HEK293 (cell line): ENCODE measurements at regions not wholly inside any gene's neighbourhood (a gene's known extent, or its start where the extent isn't known, plus 50 kb on each side); places are given as distances from the start of the nearest gene placed in this dataset.

Experiments
- ATF2 ChIP-seq: fragments of 450-650 bp; formaldehyde crosslinking; IDR thresholded peaks from 2 replicates; pipeline ENCODE4 v1.5.1; 2016; ENCODE audit warnings: missing biosample characterization, missing genetic modification characterization, low read depth
- ELK4 ChIP-seq: IDR thresholded peaks from 2 replicates; pipeline ENCODE4 v1.6.1; 2011; ENCODE audit warnings: mild to moderate bottlenecking, low read depth, low read length, borderline replicate concordance
- GLI4 ChIP-seq: fragments of 450-650 bp; formaldehyde crosslinking; IDR thresholded peaks from 2 replicates; pipeline ENCODE4 v1.5.1; 2016; ENCODE audit warnings: missing biosample characterization, missing genetic modification characterization
- GLIS2 ChIP-seq: fragments of 450-650 bp; formaldehyde crosslinking; IDR thresholded peaks from 2 replicates; pipeline ENCODE4 v1.5.1; 2016; ENCODE audit warnings: missing biosample characterization, missing genetic modification characterization
- HOXA7 ChIP-seq: sonication (generic); formaldehyde crosslinking; IDR thresholded peaks from 2 replicates; pipeline ENCODE4 v1.8.1; 2022; ENCODE audit warnings: missing genetic modification reagents, borderline replicate concordance
- HOXD13 ChIP-seq: sonication (generic); formaldehyde crosslinking; IDR thresholded peaks from 2 replicates; pipeline ENCODE4 v1.8.0; 2022; ENCODE audit warnings: missing genetic modification reagents, borderline replicate concordance
- KLF16 ChIP-seq: fragments of 450-650 bp; formaldehyde crosslinking; IDR thresholded peaks from 2 replicates; pipeline ENCODE4 v1.5.1; 2017; ENCODE audit warnings: missing biosample characterization, missing genetic modification characterization
- MZF1 ChIP-seq: fragments of 450-650 bp; formaldehyde crosslinking; IDR thresholded peaks from 2 replicates; pipeline ENCODE4 v1.5.1; 2017; ENCODE audit warnings: missing biosample characterization, missing genetic modification characterization, borderline replicate concordance
- PATZ1 ChIP-seq: fragments of 450-650 bp; formaldehyde crosslinking; IDR thresholded peaks from 2 replicates; pipeline ENCODE4 v1.5.1; 2016; ENCODE audit warnings: missing biosample characterization, missing genetic modification characterization
- PRDM6 ChIP-seq: fragments of 450-650 bp; formaldehyde crosslinking; IDR thresholded peaks from 2 replicates; pipeline ENCODE4 v1.5.1; 2017; ENCODE audit warnings: missing biosample characterization, missing genetic modification characterization
- TCF7L2 ChIP-seq: IDR thresholded peaks from 2 replicates; pipeline ENCODE4 v1.6.1; 2011; ENCODE audit warnings: low read depth, mild to moderate bottlenecking, inconsistent platforms, low read length, moderate library complexity, borderline replicate concordance
- TRIM28 ChIP-seq: IDR thresholded peaks from 2 replicates; pipeline ENCODE4 v1.6.1; 2011; ENCODE audit warnings: low read length, control low read depth, borderline replicate concordance
- ZBTB21 ChIP-seq: fragments of 450-650 bp; formaldehyde crosslinking; IDR thresholded peaks from 2 replicates; pipeline ENCODE4 v1.5.1; 2017; ENCODE audit warnings: missing biosample characterization, missing genetic modification characterization
- ZFP41 ChIP-seq: fragments of 450-650 bp; formaldehyde crosslinking; IDR thresholded peaks from 2 replicates; pipeline ENCODE4 v1.5.1; 2016; ENCODE audit warnings: missing biosample characterization, missing genetic modification characterization, borderline replicate concordance
- ZFP69B ChIP-seq: fragments of 450-650 bp; formaldehyde crosslinking; IDR thresholded peaks from 2 replicates; pipeline ENCODE4 v1.5.1; 2016; ENCODE audit warnings: missing biosample characterization, missing genetic modification characterization
- ZNF138 ChIP-seq: fragments of 450-650 bp; formaldehyde crosslinking; IDR thresholded peaks from 2 replicates; pipeline ENCODE4 v1.5.1; 2016; ENCODE audit warnings: missing biosample characterization, missing genetic modification characterization, borderline replicate concordance
- ZNF140 ChIP-seq: fragments of 450-650 bp; formaldehyde crosslinking; IDR thresholded peaks from 2 replicates; pipeline ENCODE4 v1.5.1; 2016; ENCODE audit warnings: missing biosample characterization, missing genetic modification characterization
- ZNF146 ChIP-seq: fragments of 450-650 bp; formaldehyde crosslinking; IDR thresholded peaks from 2 replicates; pipeline ENCODE4 v1.5.1; 2016; ENCODE audit warnings: missing biosample characterization, missing genetic modification characterization
- ZNF175 ChIP-seq: fragments of 450-650 bp; formaldehyde crosslinking; IDR thresholded peaks from 2 replicates; pipeline ENCODE4 v1.5.1; 2016; ENCODE audit warnings: missing biosample characterization, missing genetic modification characterization
- ZNF391 ChIP-seq: fragments of 450-650 bp; formaldehyde crosslinking; IDR thresholded peaks from 2 replicates; pipeline ENCODE4 v1.5.1; 2016; ENCODE audit warnings: low read depth, missing biosample characterization, missing genetic modification characterization, borderline replicate concordance
- ZNF426 ChIP-seq: fragments of 450-650 bp; formaldehyde crosslinking; IDR thresholded peaks from 2 replicates; pipeline ENCODE4 v1.5.1; 2017; ENCODE audit warnings: missing biosample characterization, missing genetic modification characterization, mild to moderate bottlenecking, inconsistent platforms, moderate library complexity
- ZNF473 ChIP-seq: fragments of 450-650 bp; formaldehyde crosslinking; IDR thresholded peaks from 2 replicates; pipeline ENCODE4 v1.5.1; 2017; ENCODE audit warnings: missing biosample characterization, missing genetic modification characterization
- ZNF510 ChIP-seq: fragments of 450-650 bp; formaldehyde crosslinking; IDR thresholded peaks from 2 replicates; pipeline ENCODE4 v1.5.1; 2018; ENCODE audit warnings: mild to moderate bottlenecking, missing genetic modification characterization, missing biosample characterization; ENCODE audit not compliant: insufficient replicate concordance
- ZNF548 ChIP-seq: fragments of 450-650 bp; formaldehyde crosslinking; IDR thresholded peaks from 2 replicates; pipeline ENCODE4 v1.5.1; 2016; ENCODE audit warnings: missing biosample characterization, missing genetic modification characterization
- ZNF621 ChIP-seq: fragments of 450-650 bp; formaldehyde crosslinking; IDR thresholded peaks from 2 replicates; pipeline ENCODE4 v1.5.1; 2017; ENCODE audit warnings: missing biosample characterization, missing genetic modification characterization
- ZNF624 ChIP-seq: fragments of 450-650 bp; formaldehyde crosslinking; IDR thresholded peaks from 2 replicates; pipeline ENCODE4 v1.5.1; 2017; ENCODE audit warnings: missing biosample characterization, missing genetic modification characterization
- ZNF654 ChIP-seq: fragments of 450-650 bp; formaldehyde crosslinking; IDR thresholded peaks from 2 replicates; pipeline ENCODE4 v1.5.1; 2016; ENCODE audit warnings: low read depth, missing biosample characterization, missing genetic modification characterization
- ZNF670 ChIP-seq: fragments of 450-650 bp; formaldehyde crosslinking; IDR thresholded peaks from 2 replicates; pipeline ENCODE4 v1.5.1; 2016; ENCODE audit warnings: missing biosample characterization, missing genetic modification characterization, low read depth
- ZNF677 ChIP-seq: fragments of 450-650 bp; IDR thresholded peaks from 2 replicates; pipeline ENCODE4 v1.5.0; 2018; ENCODE audit warnings: missing biosample characterization, mild to moderate bottlenecking, missing genetic modification characterization, moderate library complexity
- ZNF768 ChIP-seq: fragments of 450-650 bp; formaldehyde crosslinking; IDR thresholded peaks from 2 replicates; pipeline ENCODE4 v1.5.1; 2018; ENCODE audit warnings: missing biosample characterization, mild to moderate bottlenecking, missing genetic modification characterization
- ZSCAN16 ChIP-seq: fragments of 450-650 bp; formaldehyde crosslinking; IDR thresholded peaks from 2 replicates; pipeline ENCODE4 v1.5.1; 2016; ENCODE audit warnings: missing biosample characterization, missing genetic modification characterization
- ZSCAN30 ChIP-seq: fragments of 450-650 bp; IDR thresholded peaks from 2 replicates; pipeline ENCODE4 v1.5.1; 2018; ENCODE audit warnings: missing biosample characterization, mild to moderate bottlenecking, missing genetic modification characterization, moderate library complexity

GRCh38 chr2:200747668-200748618, 63.8 kb upstream of the BZW1 start (continued):
- TF ChIP-seq ATF2 = no peak
- TF ChIP-seq ELK4 = no peak
- no peak for TF ChIP-seq KLF16 (tag by site-specific recombination)
- TF ChIP-seq ZNF768 (tag by site-specific recombination) = no peak
- TF ChIP-seq PATZ1 = no peak
- TF ChIP-seq ZNF473 (tag by site-specific recombination) = no peak
- no peak for TF ChIP-seq TCF7L2
- no peak for TF ChIP-seq HOXA7
- no peak for TF ChIP-seq GLI4
- TF ChIP-seq ZNF624 (tag by site-specific recombination) = no peak
- TF ChIP-seq ZNF677 (tag by site-specific recombination) = no peak
- TF ChIP-seq ZNF670 (tag by site-specific recombination) = no peak
- TF ChIP-seq TRIM28 = peak; percentile 86
- TF ChIP-seq ZNF146 (tag by site-specific recombination) = no peak
- TF ChIP-seq ZNF654 (tag by site-specific recombination) = 0 out of 2 replicates have a peak, but pooled peaks have one; percentile 3
- no peak for TF ChIP-seq ZFP41 (tag by site-specific recombination)
- TF ChIP-seq ZSCAN30 (tag by site-specific recombination) = peak; percentile 54; the same call in 1 of the 2 replicates
- no peak for TF ChIP-seq ZNF140 (tag by site-specific recombination)
- no peak for TF ChIP-seq MZF1 (tag by site-specific recombination)
- no peak for TF ChIP-seq ZNF548 (tag by site-specific recombination)
- no peak for TF ChIP-seq ZNF621 (tag by site-specific recombination)
- TF ChIP-seq ZBTB21 (tag by site-specific recombination) = no peak
- TF ChIP-seq GLIS2 (tag by site-specific recombination) = no peak
- TF ChIP-seq HOXD13 = no peak
- TF ChIP-seq PRDM6 (tag by site-specific recombination) = peak; percentile 56
- no peak for TF ChIP-seq ZNF391 (tag by site-specific recombination)
- TF ChIP-seq ZNF426 (tag by site-specific recombination) = no peak
- no peak for TF ChIP-seq ZNF510 (tag by site-specific recombination)
- TF ChIP-seq ZNF175 (tag by site-specific recombination) = no peak
- TF ChIP-seq ZFP69B (tag by site-specific recombination) = peak; percentile 41; the same call in 1 of the 2 replicates
- no peak for TF ChIP-seq ZSCAN16 (tag by site-specific recombination)
- TF ChIP-seq ZNF138 (tag by site-specific recombination) = no peak
